SJCRH30 (cell line): ENCODE measurements at regions not wholly inside any gene's neighbourhood (a gene's known extent, or its start where the extent isn't known, plus 50 kb on each side); places are given as distances from the start of the nearest gene placed in this dataset.

Experiments
- DNase-seq, 2 experiments: peaks; one replicate each; pipeline ENCODE4 v3.0.0-alpha.2; 2015 to 2020
- H3K27ac ChIP-seq: fragments of 250-450 bp; sonication (Bioruptor Pico); 2 replicates; pipeline ENCODE4 v1.5.1; 2020; ENCODE audit warnings: mild to moderate bottlenecking, moderate library complexity
- H3K27me3 ChIP-seq: fragments of 250-450 bp; sonication (Bioruptor Pico); 2 replicates; pipeline ENCODE4 v1.5.1; 2020; ENCODE audit warnings: mild to moderate bottlenecking, moderate library complexity
- H3K36me3 ChIP-seq: fragments of 250-450 bp; sonication (Bioruptor Pico); 2 replicates; pipeline ENCODE4 v1.5.1; 2020; ENCODE audit warnings: mild to moderate bottlenecking, moderate library complexity
- H3K4me1 ChIP-seq: fragments of 250-450 bp; sonication (Bioruptor Pico); 2 replicates; pipeline ENCODE4 v1.5.1; 2020; ENCODE audit warnings: mild to moderate bottlenecking, moderate library complexity
- H3K4me3 ChIP-seq: fragments of 250-450 bp; sonication (Bioruptor Pico); 2 replicates; pipeline ENCODE4 v1.5.1; 2020; ENCODE audit warnings: mild to moderate bottlenecking, moderate library complexity
- H3K9me3 ChIP-seq: fragments of 250-450 bp; sonication (Bioruptor Pico); replicated peaks from 2 replicates; pipeline ENCODE4 v1.5.1; 2020; ENCODE audit warnings: mild to moderate bottlenecking, moderate library complexity

- Histone ChIP-seq H3K27ac (no peak overlapping the region), H3K4me3 (no peak overlapping the region), H3K27me3 (peaks cover 5% of the 10 kb centered on the region; the same call in 1 of the 2 replicates), H3K4me1 (no peaks in the 10 kb centered on the region), H3K36me3 (no peaks in the 10 kb centered on the region), H3K9me3 (no peaks in the 10 kb centered on the region)
- DNase-seq = no peak
Measured at GRCh38 chr16:60748366-60748765, 1287.9 kb downstream of the CDH8 start.

- no peaks in the 10 kb centered on the region for H3K9me3 ChIP-seq
- H3K27ac ChIP-seq = no peak overlapping the region
- no peak for DNase-seq
- no peaks in the 10 kb centered on the region for H3K4me1 ChIP-seq
- no peaks in the 10 kb centered on the region for H3K27me3 ChIP-seq
- no peak overlapping the region for H3K4me3 ChIP-seq
- H3K36me3 ChIP-seq = no peaks in the 10 kb centered on the region
Measured at GRCh38 chr16:60744198-60744597, 1292.0 kb downstream of the CDH8 start.

- 0 out of 2 replicates have a peak, but pooled peaks cover 2% of the 10 kb centered on the region for H3K27me3 ChIP-seq
- H3K9me3 ChIP-seq = no peaks in the 10 kb centered on the region
- DNase-seq = no peak
- H3K27ac ChIP-seq = no peak overlapping the region
- no peaks in the 10 kb centered on the region for H3K4me1 ChIP-seq
- no peaks in the 10 kb centered on the region for H3K36me3 ChIP-seq
- no peak overlapping the region for H3K4me3 ChIP-seq
Measured at GRCh38 chr16:60741810-60742209, 1294.4 kb downstream of the CDH8 start.

- Histone ChIP-seq H3K9me3 (no peaks in the 10 kb centered on the region), H3K36me3 (no peaks in the 10 kb centered on the region), H3K4me1 (no peaks in the 10 kb centered on the region), H3K27ac (no peak overlapping the region), H3K4me3 (no peak overlapping the region), H3K27me3 (0 out of 2 replicates have a peak, but pooled peaks cover 2% of the 10 kb centered on the region)
- DNase-seq = no peak
Measured at GRCh38 chr16:60739737-60740683, 1296.2 kb downstream of the CDH8 start.

- DNase-seq = no peak
- Histone ChIP-seq H3K27ac (no peak overlapping the region), H3K36me3 (no peaks in the 10 kb centered on the region), H3K4me3 (no peak overlapping the region), H3K9me3 (no peaks in the 10 kb centered on the region), H3K27me3 (no peaks in the 10 kb centered on the region), H3K4me1 (no peaks in the 10 kb centered on the region)
Measured at GRCh38 chr16:60731329-60732050, 1304.7 kb downstream of the CDH8 start.

- no peak for DNase-seq
- Histone ChIP-seq H3K27ac (no peak overlapping the region), H3K36me3 (no peaks in the 10 kb centered on the region)
Measured at GRCh38 chr16:60729051-60729450, 1307.2 kb downstream of the CDH8 start.

GRCh38 chr16:60727851-60728250, 1308.4 kb downstream of the CDH8 start:
- Histone ChIP-seq H3K36me3 (no peaks in the 10 kb centered on the region), H3K4me1 (no peaks in the 10 kb centered on the region), H3K4me3 (no peak overlapping the region), H3K27ac (no peak overlapping the region), H3K9me3 (no peaks in the 10 kb centered on the region), H3K27me3 (no peaks in the 10 kb centered on the region)
- no peak for DNase-seq

More at GRCh38 chr16:60729051-60729450, 1307.2 kb downstream of the CDH8 start:
- no peaks in the 10 kb centered on the region for H3K4me1 ChIP-seq
- H3K9me3 ChIP-seq = no peaks in the 10 kb centered on the region
- no peak overlapping the region for H3K4me3 ChIP-seq
- H3K27me3 ChIP-seq = no peaks in the 10 kb centered on the region

GRCh38 chr16:60720060-60720459, 1316.2 kb downstream of the CDH8 start:
- Histone ChIP-seq H3K4me3 (no peak overlapping the region), H3K4me1 (no peaks in the 10 kb centered on the region), H3K36me3 (no peaks in the 10 kb centered on the region), H3K27me3 (0 out of 2 replicates have a peak, but pooled peaks cover 3% of the 10 kb centered on the region), H3K27ac (no peak overlapping the region), H3K9me3 (0 out of 2 replicates have a peak, but pooled peaks cover 2% of the 10 kb centered on the region)
- DNase-seq = no peak

GRCh38 chr16:60717808-60718207, 1318.4 kb downstream of the CDH8 start:
- 0 out of 2 replicates have a peak, but pooled peaks cover 2% of the 10 kb centered on the region for H3K9me3 ChIP-seq
- no peak overlapping the region for H3K4me3 ChIP-seq
- no peak for DNase-seq
- H3K27ac ChIP-seq = no peak overlapping the region
- H3K36me3 ChIP-seq = no peaks in the 10 kb centered on the region
- no peaks in the 10 kb centered on the region for H3K4me1 ChIP-seq
- 0 out of 2 replicates have a peak, but pooled peaks cover 3% of the 10 kb centered on the region for H3K27me3 ChIP-seq

- Histone ChIP-seq H3K27ac (no peak overlapping the region), H3K4me3 (no peak overlapping the region), H3K4me1 (no peaks in the 10 kb centered on the region), H3K9me3 (no peaks in the 10 kb centered on the region), H3K27me3 (no peaks in the 10 kb centered on the region), H3K36me3 (no peaks in the 10 kb centered on the region)
- no peak for DNase-seq
Measured at GRCh38 chr16:60712144-60712543, 1324.1 kb downstream of the CDH8 start.

- Histone ChIP-seq H3K27ac (no peak overlapping the region), H3K27me3 (no peaks in the 10 kb centered on the region), H3K9me3 (no peaks in the 10 kb centered on the region), H3K4me3 (no peak overlapping the region), H3K36me3 (no peaks in the 10 kb centered on the region), H3K4me1 (no peaks in the 10 kb centered on the region)
- DNase-seq = no peak
Measured at GRCh38 chr16:60704726-60705125, 1331.5 kb downstream of the CDH8 start.

- Histone ChIP-seq H3K4me3 (no peak overlapping the region), H3K27ac (no peak overlapping the region), H3K4me1 (no peaks in the 10 kb centered on the region), H3K9me3 (no peaks in the 10 kb centered on the region), H3K36me3 (no peaks in the 10 kb centered on the region), H3K27me3 (no peaks in the 10 kb centered on the region)
- DNase-seq = no peak
Measured at GRCh38 chr16:60703096-60703495, 1333.1 kb downstream of the CDH8 start.

- H3K27me3 ChIP-seq = no peaks in the 10 kb centered on the region
- no peak overlapping the region for H3K4me3 ChIP-seq
- no peak overlapping the region for H3K27ac ChIP-seq
- no peaks in the 10 kb centered on the region for H3K9me3 ChIP-seq
- peak in 1 of 2 experiments; percentile 24 for DNase-seq
- no peaks in the 10 kb centered on the region for H3K4me1 ChIP-seq
- no peaks in the 10 kb centered on the region for H3K36me3 ChIP-seq
Measured at GRCh38 chr16:60686824-60687223, 1349.4 kb downstream of the CDH8 start.

- Histone ChIP-seq H3K27me3 (no peaks in the 10 kb centered on the region), H3K4me1 (no peaks in the 10 kb centered on the region), H3K4me3 (no peak overlapping the region), H3K27ac (no peak overlapping the region), H3K36me3 (no peaks in the 10 kb centered on the region), H3K9me3 (no peaks in the 10 kb centered on the region)
- no peak for DNase-seq
Measured at GRCh38 chr16:60684002-60684401, 1352.2 kb downstream of the CDH8 start.

- Histone ChIP-seq H3K27me3 (no peaks in the 10 kb centered on the region), H3K36me3 (no peaks in the 10 kb centered on the region), H3K4me3 (no peak overlapping the region), H3K9me3 (no peaks in the 10 kb centered on the region), H3K27ac (no peak overlapping the region), H3K4me1 (no peaks in the 10 kb centered on the region)
- no peak for DNase-seq
Measured at GRCh38 chr16:60682219-60682618, 1354.0 kb downstream of the CDH8 start.
